Activated effector memory CD4-positive, alpha-beta T cell treated with Interleukin-2 at 50 U/mL for 16 hours (primary cell): ENCODE measurements at regions not wholly inside any gene's neighbourhood (a gene's known extent, or its start where the extent isn't known, plus 50 kb on each side); places are given as distances from the start of the nearest gene placed in this dataset.

ENCODE experiments used
- DNase-seq: peaks from one replicate; pipeline ENCODE4 v3.0.0-alpha.2; 2020

- no peak for DNase-seq
Measured at GRCh38 chr18:78080761-78081160, 831.1 kb downstream of the GALR1 start.

- no peak for DNase-seq
Measured at GRCh38 chr18:78082816-78083215, 833.2 kb downstream of the GALR1 start.

- no peak for DNase-seq
Measured at GRCh38 chr18:78085241-78086185, 835.9 kb downstream of the GALR1 start.

GRCh38 chr18:78086931-78087330 is 837.3 kb downstream of the GALR1 start:
- no peak for DNase-seq

GRCh38 chr18:78087338-78087737 is 837.7 kb downstream of the GALR1 start:
- no peak for DNase-seq

- DNase-seq, result no peak
Measured at GRCh38 chr18:78090584-78090983, 840.9 kb downstream of the GALR1 start.

- DNase-seq, result no peak
Measured at GRCh38 chr18:78092901-78093300, 843.3 kb downstream of the GALR1 start.

GRCh38 chr18:78099979-78100588 is 850.4 kb downstream of the GALR1 start:
- DNase-seq, result no peak

- DNase-seq, result no peak
Measured at GRCh38 chr18:78101091-78101490, 851.4 kb downstream of the GALR1 start.

GRCh38 chr18:78102135-78102534 is 852.5 kb downstream of the GALR1 start:
- no peak for DNase-seq

GRCh38 chr18:78105611-78106010 is 856.0 kb downstream of the GALR1 start:
- no peak for DNase-seq

- no peak for DNase-seq
Measured at GRCh38 chr18:78106946-78107345, 857.3 kb downstream of the GALR1 start.

- DNase-seq, result no peak
Measured at GRCh38 chr18:78107363-78107762, 857.7 kb downstream of the GALR1 start.

- no peak for DNase-seq
Measured at GRCh38 chr18:78108554-78108953, 858.9 kb downstream of the GALR1 start.

- no peak for DNase-seq
Measured at GRCh38 chr18:78113136-78113939, 863.7 kb downstream of the GALR1 start.

GRCh38 chr18:78113940-78114251 is 864.2 kb downstream of the GALR1 start:
- no peak for DNase-seq

GRCh38 chr18:78115896-78116561 is 863.6 kb upstream of the SALL3 start:
- DNase-seq, result no peak

GRCh38 chr18:78123144-78123909 is 856.3 kb upstream of the SALL3 start:
- DNase-seq, result no peak

GRCh38 chr18:78123926-78124797 is 855.5 kb upstream of the SALL3 start:
- no peak for DNase-seq

- DNase-seq, result no peak
Measured at GRCh38 chr18:78125206-78125896, 854.3 kb upstream of the SALL3 start.

GRCh38 chr18:78126106-78126505 is 853.5 kb upstream of the SALL3 start:
- no peak for DNase-seq
